ENCODE measurements at regions not wholly inside any gene's neighbourhood (a gene's known extent, or its start where the extent isn't known, plus 50 kb on each side); places are given as distances from the start of the nearest gene placed in this dataset.

DNA sequence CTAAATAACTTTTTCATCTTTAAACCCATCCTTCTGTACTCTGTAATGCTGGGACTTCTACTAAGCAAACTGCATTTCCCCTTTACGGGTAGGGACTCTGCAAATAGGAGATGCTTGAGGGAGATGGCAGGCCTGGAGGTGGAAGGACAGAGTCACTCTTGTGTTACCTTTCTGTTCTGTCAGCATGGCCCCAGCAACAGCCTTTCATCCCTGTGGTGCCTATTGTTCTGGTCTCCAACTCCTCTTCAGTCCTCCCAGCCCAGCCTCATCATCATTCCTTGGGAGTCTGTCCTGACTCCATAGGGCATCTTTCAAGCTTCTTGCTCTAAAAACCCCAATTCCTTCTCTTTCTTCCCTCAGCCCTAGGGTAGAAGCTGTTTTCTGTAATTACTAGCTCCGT is 230.0 kb downstream of the SNX13 start:
- no peak for TF ChIP-seq POLR2A (IDR thresholded peaks at IDR 0.05; ENCODE audit: low read depth, low read length)
- no peak for TF ChIP-seq SPI1 (IDR thresholded peaks at IDR 0.05; ENCODE audit: low read depth, low read length)
- no peak for TF ChIP-seq POLR2AphosphoS5 (IDR thresholded peaks at IDR 0.05; ENCODE audit: low read depth, low read length)
- no peak for TF ChIP-seq TAF1 (IDR thresholded peaks at IDR 0.05; ENCODE audit: low read depth, low read length)
- TF ChIP-seq POU2F2 (IDR thresholded peaks at IDR 0.05; ENCODE audit: low read depth, low read length), result no peak
